Psoas muscle (tissue), 7 donors: ENCODE measurements at regions not wholly inside any gene's neighbourhood (a gene's known extent, or its start where the extent isn't known, plus 50 kb on each side); places are given as distances from the start of the nearest gene placed in this dataset.
"Not testable (repeated sequence)": the region's sequence is repeated elsewhere in the genome, so short reads cannot be mapped to it uniquely, and the experiment has no call there.

Experiments
- ATAC-seq, 4 donors: fragments of 200-7000 bp; cut with Tn5 transposase; one replicate each; pipeline ENCODE4 v1.9.1; 2020; ENCODE audit warnings: moderate library complexity in 3 of 4, mild to moderate bottlenecking in 2 of 4
- DNase-seq, 2 donors: peaks; one replicate each; pipeline ENCODE4 v3.0.0-alpha.2; 2020
- H3K27ac ChIP-seq: fragments of 200-600 bp; one replicate; pipeline ENCODE4 v1.8.0; 2022
- H3K27me3 ChIP-seq, 3 donors: fragments of 200-600 bp in 1 of 3; one replicate each; pipeline versions ENCODE4 v1.6.1 to v1.8.0; 2013 to 2022; ENCODE audit warnings: low read length in 2 of 3, mild to moderate bottlenecking in 2 of 3, moderate library complexity in 1 of 3; ENCODE audit not compliant: insufficient read depth in 3 of 3
- H3K36me3 ChIP-seq, 2 donors: fragments of 200-600 bp in 1 of 2; one replicate each; pipeline versions ENCODE4 v1.6.1 to v1.8.0; 2013 to 2022; ENCODE audit warnings: low read depth in 1 of 2, mild to moderate bottlenecking in 1 of 2, moderate library complexity in 1 of 2; ENCODE audit not compliant: insufficient read depth in 1 of 2
- H3K4me1 ChIP-seq: fragments of 200-600 bp; one replicate; pipeline ENCODE4 v1.8.0; 2022
- H3K4me3 ChIP-seq: fragments of 200-600 bp; one replicate; pipeline ENCODE4 v1.8.0; 2022; ENCODE audit warnings: mild to moderate bottlenecking
- H3K9me3 ChIP-seq: fragments of 200-600 bp; one replicate; pipeline ENCODE4 v1.8.0; 2022
- WGBS, 3 donors: extraction: QIAGEN DNeasy Blood & Tissue Kit; methylation state at CpG; one replicate each; pipeline versions ENCODE4 v1.1.6 to v1.1.7; 2013; 5-methylcytosine and 5-hydroxymethylcytosine counted together
- intact Hi-C, 2 donors: fragments of 100-400 bp; cut with DNase I; formaldehyde crosslinking; loops; one replicate each; pipeline versions ENCODE4 v1.11.0 to v1.14.2; 2022
- TF ChIP-seq, protein P1 (sequence below): fragments of 200-600 bp; IDR thresholded peaks from one replicate; pipeline ENCODE4 v1.8.0; 2022; ENCODE audit warnings: antibody characterized with exemption
- donor health status: healthy with polysubstance abuse.
- donor health status: DM: no; HTN: no; CAD: no; lungs with moderate emphysema.
- donor health status: Bipolar disorder and iron deficiency.
- donor health status: healthy.
- donor health status: DM: yes; HTN: yes; CAD: no.
- donor health status: DM: no; HTN: no; CAD: no.
- donor health status: DM: yes; HTN: yes; CAD: no.

DNA sequence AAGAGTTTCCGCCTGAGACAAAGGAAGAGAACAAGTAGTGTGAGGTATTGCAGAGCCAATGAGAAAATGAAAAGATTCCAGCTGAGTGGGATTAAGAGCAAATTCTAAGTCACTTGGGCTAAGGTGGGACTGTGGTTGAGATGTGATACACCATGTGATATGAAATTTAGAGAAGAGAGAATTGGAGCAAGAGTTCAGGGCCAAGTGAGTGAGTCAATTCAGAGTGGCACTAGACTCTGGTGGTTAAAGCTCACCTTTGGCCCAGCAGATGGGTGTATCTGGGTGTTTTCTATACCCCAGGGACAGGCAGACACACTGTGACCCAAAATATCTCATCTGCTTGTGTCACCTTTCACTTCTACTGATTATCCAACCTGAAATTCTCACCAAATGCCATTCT lies 368.1 kb downstream of the KCNN2 start:
- Histone ChIP-seq H3K36me3 (no peaks in the 10 kb centered on the region), H3K4me1 (no peaks in the 10 kb centered on the region), H3K4me3 (no peak overlapping the region), H3K27me3 (peaks cover 0 to 6% (median 0%) of the 10 kb centered on the region in 3 donors), H3K9me3 (no peaks in the 10 kb centered on the region), H3K27ac (no peak overlapping the region)
- intact Hi-C loops, result no loop called here
- TF ChIP-seq, protein P1, sequence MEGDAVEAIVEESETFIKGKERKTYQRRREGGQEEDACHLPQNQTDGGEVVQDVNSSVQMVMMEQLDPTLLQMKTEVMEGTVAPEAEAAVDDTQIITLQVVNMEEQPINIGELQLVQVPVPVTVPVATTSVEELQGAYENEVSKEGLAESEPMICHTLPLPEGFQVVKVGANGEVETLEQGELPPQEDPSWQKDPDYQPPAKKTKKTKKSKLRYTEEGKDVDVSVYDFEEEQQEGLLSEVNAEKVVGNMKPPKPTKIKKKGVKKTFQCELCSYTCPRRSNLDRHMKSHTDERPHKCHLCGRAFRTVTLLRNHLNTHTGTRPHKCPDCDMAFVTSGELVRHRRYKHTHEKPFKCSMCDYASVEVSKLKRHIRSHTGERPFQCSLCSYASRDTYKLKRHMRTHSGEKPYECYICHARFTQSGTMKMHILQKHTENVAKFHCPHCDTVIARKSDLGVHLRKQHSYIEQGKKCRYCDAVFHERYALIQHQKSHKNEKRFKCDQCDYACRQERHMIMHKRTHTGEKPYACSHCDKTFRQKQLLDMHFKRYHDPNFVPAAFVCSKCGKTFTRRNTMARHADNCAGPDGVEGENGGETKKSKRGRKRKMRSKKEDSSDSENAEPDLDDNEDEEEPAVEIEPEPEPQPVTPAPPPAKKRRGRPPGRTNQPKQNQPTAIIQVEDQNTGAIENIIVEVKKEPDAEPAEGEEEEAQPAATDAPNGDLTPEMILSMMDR, result no peak
- DNase-seq (no peak), ATAC-seq (no peak)
- WGBS, 3 donors, result 85 to 96% (median 89%) methylated on average over 1 of the region's 1 CpG

DNA sequence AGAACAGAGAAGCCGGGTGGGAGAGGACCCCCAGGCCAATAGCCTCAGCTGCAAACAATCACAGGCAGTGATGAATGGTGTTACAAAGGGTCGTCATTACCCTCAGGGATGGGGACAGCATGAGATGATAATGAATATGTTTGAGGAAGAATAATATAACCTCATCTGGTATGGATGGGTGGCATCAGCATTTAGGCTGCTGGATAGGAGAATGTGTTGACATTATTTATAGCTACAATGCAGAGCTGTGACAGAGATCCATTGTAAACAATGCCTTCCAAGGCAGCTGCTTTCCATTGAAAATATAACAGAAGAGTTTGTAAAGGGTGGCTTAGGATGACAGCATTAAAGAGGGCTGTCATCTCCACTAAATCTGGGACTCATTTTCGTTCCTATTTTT lies 365.5 kb downstream of the KCNN2 start:
- WGBS, 3 donors, result 43 to 51% (median 44%) methylated on average over 3 of the region's 3 CpGs
- Histone ChIP-seq H3K36me3 (no peaks in the 10 kb centered on the region), H3K4me1 (no peaks in the 10 kb centered on the region), H3K27ac (no peak overlapping the region), H3K27me3 (peaks cover 0 to 6% (median 0%) of the 10 kb centered on the region in 3 donors), H3K9me3 (no peaks in the 10 kb centered on the region), H3K4me3 (no peak overlapping the region)
- intact Hi-C loops, result no loop called here
- no peak for DNase-seq
- TF ChIP-seq, protein P1, result no peak
- no peak for ATAC-seq

DNA sequence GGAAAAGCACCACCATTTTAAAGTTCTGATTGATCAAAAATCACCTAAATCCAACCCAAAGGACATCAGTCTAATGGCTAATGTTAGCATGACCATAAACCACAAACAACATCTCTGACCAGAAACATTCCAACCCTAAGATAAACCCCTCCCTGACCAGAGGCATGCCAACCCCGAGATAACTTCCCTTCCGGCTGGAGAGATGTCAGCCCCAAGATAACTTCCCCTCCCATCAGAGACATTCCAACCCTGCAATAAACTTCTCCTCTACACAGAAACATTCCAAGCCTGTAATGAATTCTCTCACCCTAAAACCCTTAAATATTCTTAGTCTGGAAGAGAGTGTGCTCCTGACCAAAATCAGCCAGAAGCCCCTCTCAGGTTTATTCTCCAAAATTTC lies 364.3 kb downstream of the KCNN2 start:
- intact Hi-C loops, result no loop called here
- ATAC-seq (no peak), DNase-seq (no peak)
- H3K36me3 ChIP-seq, result no peaks in the 10 kb centered on the region
- H3K9me3 ChIP-seq, result no peaks in the 10 kb centered on the region
- TF ChIP-seq, protein P1, result no peak
- no peaks in the 10 kb centered on the region for H3K4me1 ChIP-seq
- peaks cover 0 to 6% (median 0%) of the 10 kb centered on the region in 3 donors for H3K27me3 ChIP-seq
- 51 to 63% (median 53%) methylated on average over 2 of the region's 2 CpGs for WGBS, 3 donors
- H3K4me3 ChIP-seq, result no peak overlapping the region
- no peak overlapping the region for H3K27ac ChIP-seq

DNA sequence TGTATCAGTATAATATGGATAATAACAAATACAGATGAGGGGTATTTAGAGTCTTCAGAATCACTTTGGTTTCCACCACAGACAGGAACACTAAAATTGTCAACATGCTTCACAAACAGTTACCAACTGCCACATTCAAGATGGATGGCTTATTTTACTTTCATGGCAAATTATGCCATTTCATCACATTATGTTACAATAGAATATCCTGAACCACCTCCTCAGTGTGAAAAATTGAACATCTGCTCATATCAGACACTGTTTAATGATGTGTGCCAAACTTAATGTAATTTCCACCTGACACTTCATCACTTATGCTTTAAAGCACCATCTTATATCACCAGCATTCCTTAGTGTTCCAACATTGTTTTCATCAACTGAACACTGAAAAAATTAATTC lies 357.4 kb downstream of the KCNN2 start:
- Histone ChIP-seq H3K9me3 (peaks cover 7% of the 10 kb centered on the region), H3K4me1 (no peaks in the 10 kb centered on the region), H3K36me3 (no peaks in the 10 kb centered on the region), H3K27ac (no peak overlapping the region), H3K4me3 (no peak overlapping the region), H3K27me3 (no peaks in the 10 kb centered on the region)
- intact Hi-C loops, result no loop called here
- TF ChIP-seq, protein P1, result no peak
- ATAC-seq (no peak), DNase-seq (no peak)

DNA sequence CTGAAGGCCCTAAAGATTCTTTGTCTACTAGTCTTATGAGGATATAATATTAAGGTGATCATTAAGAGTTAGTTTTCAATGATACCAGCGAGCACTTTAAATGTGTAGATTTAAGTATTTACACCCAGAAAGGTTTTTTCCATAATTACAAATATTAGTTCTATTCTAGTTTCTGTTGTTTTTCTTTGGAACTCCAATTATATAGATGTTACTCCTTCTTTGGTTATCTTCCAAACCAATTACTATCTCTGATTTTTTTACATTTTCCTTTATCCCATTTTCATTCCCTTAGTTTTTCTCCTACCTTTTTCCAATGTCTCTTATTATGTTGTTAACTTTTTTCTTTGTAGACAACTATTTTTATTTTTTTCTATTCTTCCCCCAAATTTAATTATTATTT lies 355.1 kb downstream of the KCNN2 start:
- TF ChIP-seq, protein P1, result no peak
- 82 to 91% (median 85%) methylated on average over 1 of the region's 1 CpG for WGBS, 3 donors
- DNase-seq (no peak), ATAC-seq (no peak)
- H3K36me3 ChIP-seq, result no peaks in the 10 kb centered on the region
- peaks cover 7% of the 10 kb centered on the region for H3K9me3 ChIP-seq
- H3K27ac ChIP-seq, result no peak overlapping the region
- no peaks in the 10 kb centered on the region for H3K27me3 ChIP-seq
- H3K4me3 ChIP-seq, result no peak overlapping the region
- no peaks in the 10 kb centered on the region for H3K4me1 ChIP-seq
- intact Hi-C loops, result no loop called here

DNA sequence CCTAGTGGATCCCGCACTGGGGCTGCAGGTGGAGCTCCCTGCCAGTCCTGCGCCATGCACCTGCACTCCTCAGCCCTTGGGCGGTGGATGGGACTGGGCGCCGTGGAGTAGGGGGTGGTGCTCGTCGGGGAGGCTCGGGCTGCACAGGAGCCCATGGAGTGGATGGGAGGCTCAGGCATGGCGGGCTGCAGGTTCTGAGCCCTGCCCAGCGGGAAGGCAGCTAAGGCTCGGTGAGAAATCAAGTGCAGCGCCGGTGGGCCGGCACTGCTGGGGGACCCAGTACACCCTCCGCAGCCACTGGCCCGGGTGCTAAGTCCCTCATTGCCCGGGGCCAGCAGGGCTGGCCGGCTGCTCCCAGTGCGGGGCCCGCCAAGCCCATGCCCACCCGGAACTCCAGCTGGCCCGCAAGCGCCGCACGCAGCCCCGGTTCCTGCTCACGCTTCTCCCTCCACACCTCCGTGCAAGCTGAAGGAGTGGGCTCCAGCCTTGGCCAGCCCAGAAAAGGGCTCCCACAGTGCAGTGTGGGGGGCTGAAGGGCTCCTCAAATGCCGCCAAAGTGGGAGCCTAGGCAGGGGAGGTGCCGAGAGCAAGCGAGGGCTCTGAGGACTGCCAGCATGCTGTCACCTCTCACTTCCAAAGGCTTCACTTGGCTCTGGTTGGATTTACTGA lies 342.5 kb downstream of the KCNN2 start:
- H3K4me1 ChIP-seq, ATAC-seq, intact Hi-C loops, DNase-seq, H3K27me3 ChIP-seq, H3K27ac ChIP-seq, H3K4me3 ChIP-seq, H3K36me3 ChIP-seq, H3K9me3 ChIP-seq: not testable (repeated sequence)
- 95 to 97% (median 96%) methylated on average over 13 to 29 of the region's 31 CpGs for WGBS, 3 donors
